NCI-H748 (cell line): ENCODE measurements at regions not wholly inside any gene's neighbourhood (a gene's known extent, or its start where the extent isn't known, plus 50 kb on each side); places are given as distances from the start of the nearest gene placed in this dataset.

Source experiments
- DNase-seq: peaks from one replicate; lab custom pipeline; 2025; ENCODE audit not compliant: unreplicated experiment; lab: John Stamatoyannopoulos, UW

DNA sequence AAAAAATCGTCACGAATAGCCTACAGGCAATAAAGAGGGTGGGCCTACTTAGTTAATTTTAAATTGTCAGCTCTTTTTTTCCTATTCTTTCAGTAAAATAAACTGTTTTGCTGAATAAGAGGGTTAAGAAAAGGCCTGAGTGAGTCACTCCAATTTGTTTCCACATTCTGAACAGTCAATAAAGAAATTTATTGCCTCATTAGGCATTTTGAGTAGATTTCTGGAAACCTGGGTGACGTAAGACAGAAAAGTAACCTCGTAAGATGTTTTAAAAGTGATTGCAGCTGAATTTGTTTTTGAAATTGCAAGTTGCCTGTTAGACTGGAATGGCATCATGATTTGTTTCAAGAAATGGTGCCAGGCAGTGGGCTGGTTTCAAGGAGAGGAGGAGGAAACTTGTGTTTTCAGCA lies 439.3 kb downstream of the USP25 start:
- DNase-seq = no peak

DNA sequence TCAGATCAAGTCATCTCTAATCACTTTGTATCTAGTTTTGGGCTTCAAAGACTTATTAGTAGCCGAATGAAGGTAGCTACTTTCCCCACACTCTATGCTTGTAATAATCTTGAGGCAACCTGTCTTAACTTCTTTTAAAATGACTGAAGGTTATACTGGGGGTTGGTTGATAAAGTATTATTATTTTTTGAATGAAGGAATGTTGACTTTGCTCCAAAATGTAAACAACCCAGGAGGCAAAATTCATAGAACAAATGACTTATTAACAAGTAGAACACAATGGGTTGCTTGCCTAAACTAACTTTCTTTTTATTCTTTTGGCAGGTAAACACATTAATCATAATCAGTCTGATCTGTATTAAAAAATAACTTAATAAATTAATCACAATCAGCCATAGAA lies 440.0 kb downstream of the USP25 start:
- no peak for DNase-seq

DNA sequence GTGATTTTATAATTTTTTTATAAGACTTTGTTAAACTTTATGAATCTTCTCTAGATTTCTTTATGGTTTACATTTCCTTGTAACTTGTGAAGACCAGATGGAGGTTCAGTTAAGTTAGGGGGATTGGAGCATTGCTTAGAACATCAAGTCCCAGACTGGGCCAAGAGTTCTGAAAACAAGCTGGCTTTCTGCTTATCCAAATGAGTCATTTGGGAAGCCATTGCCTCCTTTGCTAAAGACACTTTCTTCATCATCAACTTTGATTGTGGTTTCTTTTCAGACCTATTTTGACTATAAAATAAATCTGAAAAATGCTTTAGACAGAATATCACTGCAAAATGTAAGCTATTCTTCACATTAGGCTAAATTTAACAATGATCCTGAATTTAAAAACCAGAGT lies 446.8 kb downstream of the USP25 start:
- no peak for DNase-seq

DNA sequence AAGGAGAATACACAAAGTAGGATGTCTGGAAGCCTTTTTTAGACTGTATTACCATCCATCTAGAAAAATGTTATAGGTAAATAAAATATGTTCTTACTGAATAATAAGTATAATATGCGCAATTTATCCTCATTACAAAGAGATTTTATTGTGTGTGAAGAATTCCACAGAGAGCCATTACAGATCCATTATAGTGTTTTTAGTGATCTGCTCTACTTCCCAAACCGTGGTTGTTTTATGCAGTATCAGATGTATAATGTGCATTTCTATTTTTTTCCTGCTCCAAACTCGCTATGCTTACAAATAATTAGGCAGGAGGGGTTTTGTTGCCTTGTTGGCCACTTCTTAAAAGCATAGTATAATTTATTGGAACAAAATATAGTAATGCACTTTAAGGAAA lies 447.8 kb downstream of the USP25 start:
- DNase-seq = no peak

DNA sequence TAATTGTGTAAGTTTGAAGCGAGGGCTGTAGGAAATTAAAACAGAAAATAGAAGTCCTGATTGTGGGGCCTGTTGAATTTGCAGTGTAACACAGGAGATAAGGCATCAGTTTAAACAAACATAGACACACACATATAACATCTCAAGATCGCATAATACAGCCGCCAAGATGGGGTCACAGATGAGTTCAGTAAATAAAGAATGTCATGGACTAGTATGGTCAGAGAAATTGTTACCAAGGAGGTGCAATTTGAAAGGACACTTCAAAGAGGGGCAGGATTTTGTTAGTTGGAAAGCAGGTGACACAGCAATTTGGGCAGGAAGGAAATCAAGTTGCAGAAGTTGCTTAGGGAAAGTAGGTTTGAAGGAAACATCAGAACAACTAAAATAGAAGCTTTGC lies 450.0 kb downstream of the USP25 start:
- no peak for DNase-seq

DNA sequence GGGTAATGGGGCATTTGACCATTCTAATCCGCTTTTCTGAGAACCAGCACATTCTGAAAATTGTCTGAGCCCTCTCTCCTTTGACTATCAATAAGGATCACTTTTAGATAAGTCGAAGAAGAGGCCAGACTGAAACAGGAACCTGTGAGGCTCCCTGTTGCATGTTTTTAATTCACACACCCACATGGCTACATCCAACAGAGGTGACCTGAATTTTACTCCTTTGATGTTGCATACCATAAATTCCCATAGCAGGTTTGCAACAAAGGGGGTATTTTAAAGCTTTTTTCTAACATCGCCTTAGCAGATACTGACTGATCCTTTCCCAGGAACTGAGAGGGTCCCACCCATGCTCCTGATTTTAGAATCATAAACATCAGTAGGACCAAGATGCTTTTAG lies 450.8 kb downstream of the USP25 start:
- DNase-seq = no peak

DNA sequence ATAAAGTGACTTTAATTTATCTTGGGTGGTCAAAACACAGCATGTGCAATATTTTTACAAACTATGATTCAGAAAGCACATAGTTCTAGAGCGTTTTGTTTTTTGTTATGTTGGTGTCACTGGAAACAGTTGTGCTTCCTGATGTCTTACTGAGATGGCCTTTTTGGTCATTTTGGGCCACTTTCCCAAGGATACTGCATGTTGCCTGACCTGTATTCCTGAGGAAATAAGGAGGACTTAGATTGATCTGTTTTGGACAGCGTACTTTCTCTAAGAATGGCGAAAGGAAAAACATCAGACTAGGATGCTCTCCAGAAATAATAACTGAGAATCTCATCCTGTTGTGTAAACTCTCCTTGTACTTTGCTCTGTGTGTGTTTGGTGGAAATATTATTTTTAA lies 451.2 kb downstream of the USP25 start:
- DNase-seq = no peak

DNA sequence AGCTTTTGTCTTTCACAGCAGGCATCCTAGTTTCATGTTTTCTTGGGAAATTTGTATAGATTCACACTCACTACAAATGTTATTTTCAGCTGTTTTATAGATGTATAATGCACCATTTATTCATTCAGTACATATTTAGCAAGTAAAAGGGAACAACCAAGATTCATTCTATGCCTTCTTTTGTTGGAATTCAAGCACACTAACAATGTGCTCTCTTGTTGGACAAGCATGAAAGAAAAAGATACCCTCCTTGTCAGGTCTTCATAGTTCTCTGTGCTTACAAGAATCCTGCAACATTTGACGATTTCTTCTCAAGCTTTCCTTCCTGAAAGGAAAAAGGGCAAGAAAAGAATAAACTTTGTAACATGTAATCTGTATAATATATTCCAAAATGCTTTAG lies 456.0 kb downstream of the USP25 start:
- DNase-seq = no peak

DNA sequence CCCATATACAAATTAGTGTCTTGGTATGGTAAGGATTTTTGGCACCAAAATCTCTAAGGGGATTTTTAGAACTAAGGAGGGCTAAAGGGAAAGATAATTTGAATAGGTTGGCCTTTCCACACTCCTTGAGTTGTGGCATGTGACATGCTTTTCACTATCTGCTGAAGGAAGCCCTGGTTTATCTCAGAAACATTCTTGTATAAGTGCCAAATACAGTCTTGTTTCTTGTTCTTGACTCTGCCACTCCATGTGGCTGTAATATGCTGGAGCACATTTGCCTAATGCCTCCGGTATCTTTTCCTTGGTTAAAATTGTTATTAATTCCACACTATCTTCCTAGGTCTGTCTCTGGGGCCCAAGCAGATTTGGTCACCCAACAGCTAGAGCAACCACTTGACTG lies 457.0 kb downstream of the USP25 start:
- DNase-seq = no peak

DNA sequence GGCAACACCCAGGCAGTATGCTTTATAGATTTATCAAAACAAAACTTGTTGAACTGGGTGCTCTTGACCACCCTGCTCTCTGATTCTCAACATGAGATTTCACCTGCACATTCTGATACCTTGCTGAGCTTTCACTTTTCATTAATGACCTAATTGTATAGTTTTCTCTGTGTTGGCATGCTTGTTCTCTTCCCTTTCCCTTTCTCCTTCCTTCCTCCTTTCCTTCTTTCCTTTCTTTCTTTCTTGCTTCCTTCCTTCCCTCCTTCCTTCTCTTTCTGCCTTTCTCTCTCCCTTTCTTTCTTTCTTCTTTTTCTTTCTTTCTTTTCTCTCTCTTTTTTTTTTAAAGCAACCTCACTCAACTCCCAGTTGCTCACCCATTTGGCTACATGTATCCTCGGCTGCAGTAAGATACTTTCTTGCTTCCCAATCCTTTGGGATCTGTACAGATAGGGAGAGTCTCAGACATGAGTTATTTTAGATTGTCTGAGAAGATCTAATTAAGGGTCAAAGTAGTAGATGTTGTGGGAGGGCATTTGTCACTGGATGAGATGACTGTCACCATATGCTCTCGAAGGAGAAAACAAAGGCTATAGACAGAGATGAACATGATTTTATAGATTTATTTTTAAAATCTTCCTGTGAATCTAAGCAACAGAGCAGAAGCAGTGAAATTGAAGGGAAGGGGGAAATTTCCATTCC lies 458.0 kb downstream of the USP25 start:
- no peak for DNase-seq

DNA sequence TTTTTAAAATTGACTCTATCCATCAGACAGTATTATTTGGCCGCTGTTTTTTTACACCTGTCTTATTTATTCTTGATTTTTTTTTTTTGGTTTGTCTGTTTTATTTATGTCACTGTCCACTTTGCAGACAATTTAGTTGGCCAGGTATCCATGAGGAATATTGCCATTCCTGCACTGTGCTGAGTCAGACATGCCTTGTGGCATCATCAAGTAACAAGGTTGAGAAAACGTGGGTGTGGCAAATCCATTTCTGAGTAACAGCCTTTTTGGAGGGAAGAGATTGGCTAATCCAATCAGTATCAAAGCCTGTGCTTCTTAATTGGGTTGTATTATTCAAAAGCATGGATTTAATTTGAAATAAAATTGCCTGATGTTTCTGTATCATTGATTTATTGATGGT lies 463.1 kb downstream of the USP25 start:
- no peak for DNase-seq

DNA sequence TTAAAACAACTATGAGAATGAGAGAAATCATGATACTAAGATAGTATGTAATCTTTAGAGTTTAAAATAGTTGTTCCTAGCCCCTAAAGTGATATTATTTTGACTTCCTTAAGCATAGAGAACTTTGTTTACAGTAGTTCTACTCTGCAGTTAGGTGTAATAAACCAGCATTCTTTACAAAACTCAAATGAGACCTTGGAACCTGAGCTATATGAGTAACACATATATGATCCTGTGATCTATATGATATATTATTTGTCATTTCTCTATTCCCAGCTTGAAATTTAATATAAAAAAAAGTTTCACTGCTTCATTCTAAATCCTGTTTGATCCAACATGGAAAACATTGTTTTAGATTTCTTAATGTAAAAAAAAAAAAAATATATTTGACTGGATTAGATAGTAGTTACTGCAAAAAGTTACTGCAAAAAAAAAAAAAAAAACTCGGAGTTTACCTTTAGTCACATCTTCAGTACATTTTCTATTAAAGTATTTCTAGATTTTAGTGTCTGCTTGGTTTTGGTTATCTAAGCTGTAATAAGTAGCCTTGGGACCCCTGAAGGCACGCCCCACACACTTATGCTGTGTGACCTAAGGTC lies 463.8 kb downstream of the USP25 start:
- DNase-seq = no peak

DNA sequence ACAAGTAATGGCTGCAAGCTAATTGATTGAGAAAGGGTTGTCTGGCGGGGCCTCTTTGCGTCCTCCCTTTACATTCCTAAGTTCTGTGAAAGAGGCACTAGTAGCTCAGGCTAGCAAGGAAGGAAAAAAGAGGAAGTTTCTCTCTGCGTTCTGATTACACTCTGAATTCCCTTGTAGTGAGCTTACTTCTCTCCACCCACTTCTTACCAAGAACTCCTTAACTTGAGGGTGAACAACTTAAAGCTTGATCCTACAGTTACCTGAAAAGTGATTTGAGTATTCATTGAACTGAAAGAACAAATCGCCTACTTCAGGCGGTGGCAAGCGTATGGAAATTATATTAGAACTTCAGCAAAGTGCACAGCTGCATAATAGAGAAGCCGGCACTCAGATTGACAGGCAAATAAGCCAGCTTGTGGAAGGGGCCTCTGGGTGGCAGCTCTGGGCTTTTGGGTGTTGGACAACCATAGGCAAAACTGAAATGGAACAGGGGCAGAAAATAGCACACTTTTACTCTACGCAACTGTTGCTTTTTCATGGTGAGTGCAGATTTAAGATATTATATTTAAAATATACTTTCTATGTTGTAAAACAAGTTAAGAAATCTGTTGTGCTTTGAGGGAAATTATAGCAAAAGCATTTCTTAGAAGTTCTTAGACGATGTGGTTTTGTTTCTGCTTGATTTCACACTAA lies 464.5 kb downstream of the USP25 start:
- DNase-seq = no peak

DNA sequence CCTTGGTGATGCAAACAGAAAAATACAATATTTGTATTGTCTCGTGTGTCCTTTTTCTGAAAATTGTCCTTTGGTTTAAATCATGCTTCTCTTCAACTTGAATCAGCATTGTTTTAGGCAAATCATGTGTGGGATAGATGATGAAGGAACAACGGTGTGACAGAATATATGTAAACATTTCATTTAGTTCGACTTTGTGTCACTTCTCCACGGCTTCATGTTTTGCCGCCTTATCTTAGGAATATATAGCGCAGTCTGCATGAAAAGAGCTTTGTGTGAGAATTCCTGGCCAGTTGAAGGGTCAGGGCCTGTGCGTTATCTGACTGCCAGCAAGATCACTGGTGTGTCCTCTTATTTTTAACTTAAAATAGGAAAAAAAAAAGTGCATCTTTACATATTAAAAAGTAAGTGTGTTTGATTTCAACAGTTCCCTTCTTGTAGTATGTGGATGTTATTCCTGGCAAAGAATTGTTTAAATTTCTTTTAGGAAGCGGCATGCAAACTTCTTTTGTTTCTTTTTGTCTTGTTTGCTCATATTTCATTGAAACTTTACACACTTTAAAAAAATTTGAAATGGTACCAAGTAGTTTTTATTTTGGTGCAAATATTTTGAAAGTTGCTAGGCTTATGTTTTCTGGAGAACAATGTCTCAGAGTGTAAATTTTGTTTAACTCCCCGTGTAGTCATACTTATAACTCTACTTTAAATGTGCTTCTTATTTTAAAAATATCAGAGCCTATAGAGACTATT lies 465.2 kb downstream of the USP25 start:
- DNase-seq = no peak

DNA sequence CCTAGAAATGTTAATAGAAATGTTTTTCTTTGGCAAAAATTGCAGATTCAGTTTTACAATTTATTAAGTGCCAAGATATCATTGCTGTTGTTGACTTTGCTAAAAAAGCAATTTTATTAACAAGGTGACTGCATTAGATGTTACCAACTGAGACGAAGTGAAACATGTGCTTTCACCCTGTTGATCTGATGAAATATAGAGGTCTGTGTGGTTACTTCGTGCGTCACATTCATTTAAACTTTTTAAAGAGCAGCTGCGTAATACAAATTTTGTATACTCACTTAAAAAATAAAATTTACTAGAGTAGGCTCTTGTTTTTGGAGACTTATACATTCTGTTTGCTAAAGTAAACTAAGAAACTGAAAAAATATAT lies 465.7 kb downstream of the USP25 start:
- DNase-seq = no peak

DNA sequence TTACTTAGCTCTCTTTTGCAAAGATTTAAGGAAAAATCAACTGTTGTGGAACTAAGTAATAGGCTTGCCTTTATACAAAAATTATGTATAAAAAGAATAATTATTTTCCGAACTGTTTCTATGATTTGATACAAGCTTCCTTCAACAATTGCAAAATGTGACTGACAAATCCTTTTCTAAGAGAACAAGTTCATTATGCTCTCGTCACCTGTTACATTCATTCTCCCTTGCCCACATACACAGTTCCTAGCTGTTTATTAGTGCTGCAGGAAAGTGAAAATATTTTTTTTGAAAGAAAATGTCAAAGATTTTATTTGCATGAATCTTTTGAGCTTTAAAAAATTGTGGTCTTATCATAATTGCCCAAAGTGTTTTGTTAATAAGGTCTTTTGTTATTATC lies 466.2 kb downstream of the USP25 start:
- no peak for DNase-seq

DNA sequence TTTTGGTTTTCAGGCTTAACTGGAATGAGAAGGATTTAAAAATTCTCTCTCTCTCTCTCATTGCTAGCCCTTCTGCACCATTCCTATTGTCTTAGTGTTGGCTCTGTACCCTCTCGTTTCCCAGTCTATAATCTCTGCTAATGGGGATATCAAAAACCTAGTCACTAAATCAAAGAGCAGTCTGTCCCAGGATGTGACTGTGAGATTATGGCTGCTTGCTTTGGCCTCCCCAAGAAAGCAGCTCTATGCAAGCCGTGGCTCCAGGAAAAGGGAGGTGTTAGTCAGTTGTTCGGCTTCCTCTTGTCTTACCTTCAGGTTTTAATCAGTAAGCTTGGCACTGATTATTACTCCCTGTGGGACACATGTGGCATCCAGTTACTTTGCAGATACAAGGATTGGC lies 468.8 kb downstream of the USP25 start:
- DNase-seq = no peak

DNA sequence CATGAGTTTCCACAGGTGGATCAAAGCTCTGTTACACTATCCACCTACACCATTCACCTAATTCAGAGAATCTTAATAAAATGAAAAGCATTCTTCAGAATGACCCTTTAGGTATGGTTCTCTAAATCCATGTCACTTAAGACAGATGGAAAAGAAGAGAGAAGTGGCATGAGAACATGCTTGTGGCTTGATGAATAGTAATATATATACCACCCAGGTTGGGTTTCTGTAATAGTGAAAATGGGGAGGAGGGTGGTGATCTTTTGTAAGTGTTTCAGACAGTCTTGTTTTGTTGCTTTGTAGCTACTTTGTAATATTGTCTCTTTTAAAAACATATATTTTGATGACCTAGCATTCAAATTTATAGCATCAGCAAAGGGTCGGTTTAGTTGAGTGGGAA lies 469.8 kb downstream of the USP25 start:
- DNase-seq = no peak

DNA sequence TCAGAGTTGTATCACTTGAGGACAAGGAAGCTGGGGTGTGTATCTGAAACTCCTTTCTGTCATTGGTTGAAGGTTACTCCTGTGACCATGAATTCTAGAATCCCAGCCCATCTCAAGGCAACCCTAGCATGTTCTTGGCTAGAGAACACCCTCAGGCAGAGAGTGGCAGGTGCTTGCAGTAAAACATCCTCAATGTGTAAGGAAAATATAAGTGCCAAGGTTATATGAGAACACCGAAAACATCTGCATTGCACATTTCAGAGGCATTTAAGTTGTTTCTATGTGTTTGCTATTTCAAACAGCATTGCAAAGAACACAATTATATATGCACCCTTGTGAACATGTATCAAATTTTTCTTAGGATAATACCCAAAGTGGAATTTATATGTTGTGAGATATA lies 471.9 kb downstream of the USP25 start:
- no peak for DNase-seq

DNA sequence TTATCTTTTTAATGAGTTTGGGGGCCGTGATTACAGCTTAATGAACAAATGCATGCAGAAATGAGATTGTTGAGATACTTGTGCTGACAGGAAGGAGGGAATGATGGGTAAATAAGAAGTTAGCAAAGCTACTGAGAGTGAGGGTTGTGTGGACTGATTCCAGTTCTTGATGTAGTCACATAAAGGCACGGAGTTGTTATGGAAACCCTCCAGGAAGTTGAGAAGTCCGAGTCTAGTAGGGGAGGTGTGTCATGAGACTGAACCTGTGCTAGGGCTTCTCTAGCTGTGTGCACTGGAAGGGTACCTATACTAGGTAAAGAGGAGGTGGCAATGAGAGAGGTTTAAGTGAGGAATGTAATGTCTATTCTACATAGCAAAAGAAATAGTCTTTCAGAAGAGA lies 475.7 kb downstream of the USP25 start:
- DNase-seq = no peak

DNA sequence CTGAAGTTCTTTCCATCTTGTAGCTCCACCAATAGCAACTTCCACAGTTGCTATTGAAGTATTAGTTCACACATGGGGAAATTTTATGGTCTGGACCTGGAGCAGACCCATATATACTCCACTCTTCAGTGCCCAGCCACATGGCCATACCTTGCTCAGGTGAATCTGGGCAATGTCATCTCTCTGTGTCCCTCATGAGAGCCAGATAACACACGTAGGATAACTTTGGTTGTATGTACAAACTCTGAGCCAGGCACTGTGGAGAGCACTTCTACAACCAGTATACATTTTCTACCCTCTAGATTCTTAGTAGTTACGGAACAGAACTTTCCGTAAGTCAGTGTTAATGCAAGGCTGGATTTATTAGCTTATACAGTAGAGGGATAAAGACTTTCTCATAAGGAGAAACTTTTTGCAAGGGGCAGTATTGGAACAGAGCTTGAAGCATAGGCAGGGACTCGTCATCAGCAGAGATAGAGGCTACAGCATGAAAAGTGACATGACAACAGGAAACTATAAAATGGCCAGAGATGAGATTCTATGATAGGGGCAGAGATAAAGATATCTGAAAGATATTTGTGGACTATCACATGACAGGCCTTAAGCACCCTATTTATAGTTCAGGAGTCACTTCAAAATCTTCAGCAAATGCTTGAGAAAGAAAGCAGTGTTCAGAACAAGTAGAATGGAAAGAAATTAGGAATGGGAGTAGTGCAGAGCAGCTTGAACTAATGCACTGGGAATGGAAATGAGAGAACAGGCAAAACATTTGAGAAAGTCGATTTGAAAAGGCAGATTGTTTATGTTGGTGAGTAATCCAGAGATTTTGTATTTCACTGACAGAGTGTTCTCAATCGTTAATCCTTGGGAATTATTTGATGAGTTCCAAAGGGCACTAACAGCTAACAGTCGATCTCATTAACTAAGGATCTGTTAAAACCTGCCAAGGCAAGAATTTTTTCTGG lies 481.8 kb downstream of the USP25 start:
- no peak for DNase-seq
